H4 (cell line): ENCODE measurements at regions not wholly inside any gene's neighbourhood (a gene's known extent, or its start where the extent isn't known, plus 50 kb on each side); places are given as distances from the start of the nearest gene placed in this dataset.
A peak's percentile ranks its signal among the peaks of the same experiment; 100 is the strongest.

ENCODE experiments used
- DNase-seq: peaks from one replicate; pipeline ENCODE4 v3.0.0-alpha.2; 2015; ENCODE audit warnings: low spot score

GRCh38 chr7:10860516-10860915 lies 113.2 kb upstream of the PHF14 start:
- no peak for DNase-seq

GRCh38 chr7:10863476-10863875 lies 110.2 kb upstream of the PHF14 start:
- no peak for DNase-seq

- no peak for DNase-seq
Measured at GRCh38 chr7:10874666-10875065, 99.0 kb upstream of the PHF14 start.

- DNase-seq = no peak
Measured at GRCh38 chr7:10875080-10875479, 98.6 kb upstream of the PHF14 start.

- DNase-seq = no peak
Measured at GRCh38 chr7:10888861-10889260, 84.8 kb upstream of the PHF14 start.

- peak; percentile 88 for DNase-seq
Measured at GRCh38 chr7:10889266-10889898, 84.3 kb upstream of the PHF14 start.

GRCh38 chr7:10908600-10908999 lies 65.1 kb upstream of the PHF14 start:
- no peak for DNase-seq

GRCh38 chr7:10910447-10910846 lies 63.2 kb upstream of the PHF14 start:
- DNase-seq = no peak

GRCh38 chr7:10912077-10912476 lies 61.6 kb upstream of the PHF14 start:
- DNase-seq = no peak

- no peak for DNase-seq
Measured at GRCh38 chr7:10913457-10913856, 60.2 kb upstream of the PHF14 start.

- DNase-seq = no peak
Measured at GRCh38 chr7:10918093-10918590, 55.5 kb upstream of the PHF14 start.

- no peak for DNase-seq
Measured at GRCh38 chr7:10919923-10920322, 53.7 kb upstream of the PHF14 start.
